ENCODE measurements at regions not wholly inside any gene's neighbourhood (a gene's known extent, or its start where the extent isn't known, plus 50 kb on each side); places are given as distances from the start of the nearest gene placed in this dataset.

- TF ChIP-seq ATF2 (IDR thresholded peaks at IDR 0.05; ENCODE audit: low read length) = no peak
- TF ChIP-seq POLR2A (IDR thresholded peaks at IDR 0.05; ENCODE audit: low read depth, low read length) = no peak
- no peak for TF ChIP-seq SUZ12 (IDR thresholded peaks at IDR 0.05; ENCODE audit: unreplicated experiment)
- no peak for TF ChIP-seq BACH1 (IDR thresholded peaks at IDR 0.05; ENCODE audit: borderline replicate concordance)
- TF ChIP-seq CTCF (IDR thresholded peaks at IDR 0.05 in 2 of 3, conservative IDR thresholded peaks at IDR 0.05 in 1 of 3; ENCODE audit: control insufficient read depth in 2 of 3, extremely low read depth in 1 of 3, insufficient read depth in 1 of 3, low read depth in 3 of 3, low read length in 3 of 3) = no peak
- TF ChIP-seq RAD21 (IDR thresholded peaks at IDR 0.05; ENCODE audit: insufficient read depth, low read depth, low read length) = no peak
- TF ChIP-seq HDGF (IDR thresholded peaks at IDR 0.05) = no peak
- no peak for TF ChIP-seq HCFC1 (IDR thresholded peaks at IDR 0.05; ENCODE audit: low read length)
- TF ChIP-seq BCLAF1 (IDR thresholded peaks at IDR 0.05) = no peak
- no peak for TF ChIP-seq MLLT1 (IDR thresholded peaks at IDR 0.05)
- TF ChIP-seq FOXM1 (IDR thresholded peaks at IDR 0.05; ENCODE audit: low read depth, low read length) = no peak
- TF ChIP-seq SMC3 (IDR thresholded peaks at IDR 0.05; ENCODE audit: borderline replicate concordance, low read length) = no peak
- no peak for TF ChIP-seq EP300 (IDR thresholded peaks at IDR 0.05; ENCODE audit: borderline replicate concordance in 1 of 2, control insufficient read depth in 1 of 2, low read depth in 2 of 2, low read length in 2 of 2)
- TF ChIP-seq FOS (IDR thresholded peaks at IDR 0.05; ENCODE audit: borderline replicate concordance, extremely low read depth, insufficient read length) = no peak
These were observed 971.8 kb upstream of the AGA start for GRCh38 chr4:178414042-178414441.

Data from GM12878 (cell line).